Mammary epithelial cell (primary cell): ENCODE measurements at regions not wholly inside any gene's neighbourhood (a gene's known extent, or its start where the extent isn't known, plus 50 kb on each side); places are given as distances from the start of the nearest gene placed in this dataset.

Source experiments
- CTCF ChIP-seq, 2 donors: IDR thresholded peaks in 1 of 2; conservative IDR thresholded peaks in 1 of 2; 2 replicates each; pipeline ENCODE4 v1.5.1; 2011 to 2012; ENCODE audit warnings: inconsistent platforms in 2 of 2, low read length in 2 of 2, mild to moderate bottlenecking in 2 of 2, control low read depth in 1 of 2, low read depth in 1 of 2; ENCODE audit not compliant: insufficient read depth in 1 of 2; ENCODE audit errors: extremely low read depth in 1 of 2
- EZH2 ChIP-seq: IDR thresholded peaks from 2 replicates; pipeline ENCODE4 v1.6.1; 2012; ENCODE audit warnings: low read length, inconsistent platforms, borderline replicate concordance

GRCh38 chr1:195594773-195595172, 1013.5 kb downstream of the KCNT2 start:
- TF ChIP-seq EZH2 (no peak), CTCF (conservative IDR thresholded peaks at IDR 0.05 in 1 of 2, IDR thresholded peaks at IDR 0.05 in 1 of 2; ENCODE audit: extremely low read depth in 1 of 2, insufficient read depth in 1 of 2, low read depth in 1 of 2, low read length in 2 of 2) (no peak)
